Astrocyte (in vitro differentiated cells and primary cell): ENCODE measurements at regions not wholly inside any gene's neighbourhood (a gene's known extent, or its start where the extent isn't known, plus 50 kb on each side); places are given as distances from the start of the nearest gene placed in this dataset.
A peak's percentile ranks its signal among the peaks of the same experiment; 100 is the strongest.

Source experiments
- DNase-seq: peaks from one replicate; pipeline ENCODE4 v3.0.0-alpha.2; 2010; ENCODE audit warnings: low read depth
- FAIRE-seq: peaks from 2 replicates; lab custom pipeline; 2011; peaks lifted over from hg19 to GRCh38; lab: Jason Lieb, UNC
- H2AFZ ChIP-seq: 2 replicates; pipeline ENCODE4 v1.6.0; 2012; ENCODE audit warnings: low read depth, low read length, inconsistent platforms
- H3K27ac ChIP-seq: 2 replicates; pipeline ENCODE4 v1.5.1; 2011; ENCODE audit warnings: low read depth, low read length, inconsistent platforms
- H3K27me3 ChIP-seq: 2 replicates; pipeline ENCODE4 v1.6.0; 2011; ENCODE audit warnings: low read length, inconsistent platforms; ENCODE audit not compliant: insufficient read depth
- H3K36me3 ChIP-seq: 2 replicates; pipeline ENCODE4 v1.5.1; 2011; ENCODE audit warnings: low read length, inconsistent platforms; ENCODE audit not compliant: insufficient read depth
- H3K4me1 ChIP-seq: 2 replicates; pipeline ENCODE4 v1.5.1; 2011; ENCODE audit warnings: low read length, inconsistent platforms; ENCODE audit not compliant: insufficient read depth
- H3K4me2 ChIP-seq: 2 replicates; pipeline ENCODE4 v1.6.0; 2012; ENCODE audit warnings: low read length, inconsistent platforms
- H3K4me3 ChIP-seq: 2 replicates; pipeline ENCODE4 v1.5.1; 2011; ENCODE audit warnings: low read depth, mild to moderate bottlenecking, low read length, inconsistent platforms; ENCODE audit not compliant: insufficient read depth
- H3K79me2 ChIP-seq: 2 replicates; pipeline ENCODE4 v1.6.0; 2012; ENCODE audit warnings: mild to moderate bottlenecking, low read length, inconsistent platforms; ENCODE audit not compliant: insufficient read depth
- H3K9ac ChIP-seq: 2 replicates; pipeline ENCODE4 v1.6.0; 2012; ENCODE audit warnings: mild to moderate bottlenecking, low read length, inconsistent platforms
- H3K9me3 ChIP-seq: 2 replicates; pipeline ENCODE4 v1.5.1; 2012; ENCODE audit warnings: low read depth, mild to moderate bottlenecking, low read length, inconsistent platforms; ENCODE audit not compliant: insufficient read depth
- H4K20me1 ChIP-seq: 2 replicates; pipeline ENCODE4 v1.6.0; 2012; ENCODE audit warnings: low read length, inconsistent platforms; ENCODE audit not compliant: insufficient read depth
- H3K27ac Mint-ChIP-seq: one replicate; pipeline ENCODE4 v1.8.0; 2021; ENCODE audit warnings: mild to moderate bottlenecking, mixed read lengths; ENCODE audit not compliant: unreplicated experiment
- H3K27me3 Mint-ChIP-seq: one replicate; pipeline ENCODE4 v1.8.0; 2021; ENCODE audit warnings: low read depth, mixed read lengths; ENCODE audit not compliant: unreplicated experiment
- H3K36me3 Mint-ChIP-seq: one replicate; pipeline ENCODE4 v1.8.0; 2021; ENCODE audit warnings: low read depth, mixed read lengths; ENCODE audit not compliant: unreplicated experiment
- H3K4me1 Mint-ChIP-seq: one replicate; pipeline ENCODE4 v1.8.0; 2021; ENCODE audit warnings: low read depth, mixed read lengths; ENCODE audit not compliant: unreplicated experiment
- H3K4me3 Mint-ChIP-seq: one replicate; pipeline ENCODE4 v1.8.0; 2021; ENCODE audit warnings: mild to moderate bottlenecking, moderate library complexity, mixed read lengths; ENCODE audit not compliant: unreplicated experiment
- H3K9me3 Mint-ChIP-seq: one replicate; pipeline ENCODE4 v1.8.0; 2021; ENCODE audit warnings: mild to moderate bottlenecking, mixed read lengths; ENCODE audit not compliant: unreplicated experiment
- EZH2 ChIP-seq: IDR thresholded peaks from 2 replicates; pipeline ENCODE4 v1.6.1; 2012; ENCODE audit warnings: mild to moderate bottlenecking, low read length, inconsistent platforms; ENCODE audit not compliant: insufficient read depth
- TF ChIP-seq, protein P1 (sequence below): IDR thresholded peaks from 2 replicates; pipeline ENCODE4 v1.5.1; 2011; ENCODE audit warnings: low read depth, mild to moderate bottlenecking, inconsistent platforms, low read length, moderate library complexity; ENCODE audit not compliant: insufficient read depth

DNA sequence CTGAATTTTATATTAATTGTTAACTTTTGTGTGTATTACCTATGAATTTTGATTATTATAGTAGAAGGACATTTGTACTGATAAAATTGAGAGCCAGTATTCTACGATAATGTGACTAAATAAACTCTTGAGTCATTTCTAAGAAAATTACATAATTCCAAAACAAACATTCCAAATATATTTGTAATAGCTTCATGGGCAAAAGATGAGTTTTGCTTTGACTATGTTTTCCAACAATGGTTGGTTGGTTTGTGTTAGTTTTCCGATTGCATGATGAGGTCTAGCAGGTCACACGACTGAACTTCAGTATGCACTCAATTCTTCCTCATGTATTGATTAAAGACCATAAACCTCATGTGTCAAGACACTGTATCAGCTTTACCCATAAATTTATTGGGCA, 71.7 kb upstream of the WDR75 start:
- Histone ChIP-seq H3K79me2 (no peaks in the 10 kb centered on the region), H3K9me3 (no peaks in the 10 kb centered on the region), H3K9ac (peak overlapping the region; percentile 35), H3K27ac (peak overlapping the region; percentile 88), H3K27me3 (no peaks in the 10 kb centered on the region), H3K36me3 (no peaks in the 10 kb centered on the region), H4K20me1 (no peaks in the 10 kb centered on the region), H3K4me1 (peaks cover 18% of the 10 kb centered on the region), H3K4me2 (peak overlapping the region; percentile 27), H3K4me3 (no peak overlapping the region), H2AFZ (no peak overlapping the region)
- no peaks in the 10 kb centered on the region for H3K27me3 Mint-ChIP-seq
- H3K36me3 Mint-ChIP-seq, result no peaks in the 10 kb centered on the region
- H3K27ac Mint-ChIP-seq, result no peak overlapping the region
- TF ChIP-seq, protein P1, sequence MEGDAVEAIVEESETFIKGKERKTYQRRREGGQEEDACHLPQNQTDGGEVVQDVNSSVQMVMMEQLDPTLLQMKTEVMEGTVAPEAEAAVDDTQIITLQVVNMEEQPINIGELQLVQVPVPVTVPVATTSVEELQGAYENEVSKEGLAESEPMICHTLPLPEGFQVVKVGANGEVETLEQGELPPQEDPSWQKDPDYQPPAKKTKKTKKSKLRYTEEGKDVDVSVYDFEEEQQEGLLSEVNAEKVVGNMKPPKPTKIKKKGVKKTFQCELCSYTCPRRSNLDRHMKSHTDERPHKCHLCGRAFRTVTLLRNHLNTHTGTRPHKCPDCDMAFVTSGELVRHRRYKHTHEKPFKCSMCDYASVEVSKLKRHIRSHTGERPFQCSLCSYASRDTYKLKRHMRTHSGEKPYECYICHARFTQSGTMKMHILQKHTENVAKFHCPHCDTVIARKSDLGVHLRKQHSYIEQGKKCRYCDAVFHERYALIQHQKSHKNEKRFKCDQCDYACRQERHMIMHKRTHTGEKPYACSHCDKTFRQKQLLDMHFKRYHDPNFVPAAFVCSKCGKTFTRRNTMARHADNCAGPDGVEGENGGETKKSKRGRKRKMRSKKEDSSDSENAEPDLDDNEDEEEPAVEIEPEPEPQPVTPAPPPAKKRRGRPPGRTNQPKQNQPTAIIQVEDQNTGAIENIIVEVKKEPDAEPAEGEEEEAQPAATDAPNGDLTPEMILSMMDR, result no peak
- TF ChIP-seq EZH2, result no peak
- H3K4me3 Mint-ChIP-seq, result no peak overlapping the region
- DNase-seq (peak; percentile 80), FAIRE-seq (peak; percentile 86)
- H3K4me1 Mint-ChIP-seq, result peaks cover 8% of the 10 kb centered on the region
- no peaks in the 10 kb centered on the region for H3K9me3 Mint-ChIP-seq

DNA sequence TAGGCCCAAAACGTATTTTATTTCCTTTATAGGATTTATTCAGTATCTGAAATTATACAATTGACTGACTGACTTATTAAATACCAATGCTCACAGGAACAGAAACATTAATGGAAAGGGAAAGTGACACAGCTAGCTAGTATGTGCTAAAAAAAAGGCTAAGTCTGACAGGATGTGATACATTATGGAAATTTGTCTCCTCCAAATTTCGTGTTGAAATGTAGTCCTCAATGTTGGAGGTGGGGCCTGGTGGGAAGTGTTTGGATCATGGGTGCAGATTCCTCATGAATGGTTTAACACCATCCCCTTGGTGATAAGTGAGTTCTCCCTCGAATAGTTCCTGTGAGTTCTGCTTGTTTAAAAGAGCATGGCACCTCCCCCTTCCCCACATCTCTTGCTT, 70.6 kb upstream of the WDR75 start:
- DNase-seq (peak; percentile 73), FAIRE-seq (peak; percentile 50)
- peaks cover 18% of the 10 kb centered on the region for H3K4me1 ChIP-seq
- H2AFZ ChIP-seq, result no peak overlapping the region
- H3K27me3 ChIP-seq, result no peaks in the 10 kb centered on the region
- no peak overlapping the region for H3K4me3 ChIP-seq
- H3K27me3 Mint-ChIP-seq, result no peaks in the 10 kb centered on the region
- TF ChIP-seq, protein P1, result no peak
- H3K4me2 ChIP-seq, result peak overlapping the region; percentile 14
- H3K27ac ChIP-seq, result peak overlapping the region; percentile 88
- H3K79me2 ChIP-seq, result no peaks in the 10 kb centered on the region
- H3K4me1 Mint-ChIP-seq, result peaks cover 11% of the 10 kb centered on the region
- H3K36me3 ChIP-seq, result no peaks in the 10 kb centered on the region
- H3K9me3 ChIP-seq, result no peaks in the 10 kb centered on the region
- no peak overlapping the region for H3K27ac Mint-ChIP-seq
- H3K4me3 Mint-ChIP-seq, result no peak overlapping the region
- H4K20me1 ChIP-seq, result no peaks in the 10 kb centered on the region
- no peaks in the 10 kb centered on the region for H3K9me3 Mint-ChIP-seq
- H3K36me3 Mint-ChIP-seq, result no peaks in the 10 kb centered on the region
- no peak overlapping the region for H3K9ac ChIP-seq

DNA sequence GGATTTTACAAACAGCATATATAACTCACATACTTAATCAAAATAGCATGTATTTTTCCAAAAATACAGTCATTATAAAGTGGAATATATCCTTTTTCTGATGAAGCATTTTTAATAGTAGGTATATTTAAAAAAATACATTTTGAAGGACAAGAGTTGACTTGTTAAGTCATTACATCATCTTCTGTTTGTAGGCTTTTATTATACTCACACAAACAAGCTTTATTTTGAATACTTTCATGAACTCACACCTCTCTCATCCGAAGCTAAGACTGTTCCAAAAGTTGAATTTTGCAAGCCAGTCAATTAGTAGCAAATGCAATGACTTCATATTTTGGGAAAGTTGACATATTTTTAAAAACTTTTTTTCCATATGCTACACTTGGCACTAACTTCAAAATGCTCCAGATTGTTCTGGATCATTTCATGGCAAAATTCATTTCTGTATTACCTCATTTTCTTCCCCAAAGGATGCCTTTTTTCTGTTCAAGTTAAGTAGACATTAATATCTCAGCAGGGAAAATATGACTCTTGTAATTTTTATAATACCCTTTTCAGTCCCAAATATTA, 68.5 kb upstream of the WDR75 start:
- H2AFZ ChIP-seq, result no peak overlapping the region
- H3K9me3 Mint-ChIP-seq, result no peaks in the 10 kb centered on the region
- no peak overlapping the region for H3K27ac ChIP-seq
- peaks cover 19% of the 10 kb centered on the region for H3K4me1 Mint-ChIP-seq
- H3K36me3 ChIP-seq, result no peaks in the 10 kb centered on the region
- no peak overlapping the region for H3K4me3 ChIP-seq
- no peaks in the 10 kb centered on the region for H3K27me3 ChIP-seq
- H3K4me3 Mint-ChIP-seq, result no peak overlapping the region
- FAIRE-seq, result no peak
- no peak overlapping the region for H3K9ac ChIP-seq
- no peaks in the 10 kb centered on the region for H4K20me1 ChIP-seq
- H3K9me3 ChIP-seq, result no peaks in the 10 kb centered on the region
- no peak overlapping the region for H3K27ac Mint-ChIP-seq
- TF ChIP-seq, protein P1, result no peak
- TF ChIP-seq EZH2, result no peak
- no peaks in the 10 kb centered on the region for H3K79me2 ChIP-seq
- no peak overlapping the region for H3K4me2 ChIP-seq
- no peaks in the 10 kb centered on the region for H3K36me3 Mint-ChIP-seq
- no peak for DNase-seq
- no peaks in the 10 kb centered on the region for H3K27me3 Mint-ChIP-seq
- H3K4me1 ChIP-seq, result peaks cover 18% of the 10 kb centered on the region
